Fibroblast of gingiva (primary cell): ENCODE measurements at regions not wholly inside any gene's neighbourhood (a gene's known extent, or its start where the extent isn't known, plus 50 kb on each side); places are given as distances from the start of the nearest gene placed in this dataset.
"Not testable (repeated sequence)": the region's sequence is repeated elsewhere in the genome, so short reads cannot be mapped to it uniquely, and the experiment has no call there.

Experiments used
- DNase-seq: peaks from one replicate; pipeline ENCODE4 v3.0.0-alpha.2; 2011; ENCODE audit warnings: low read depth

DNA sequence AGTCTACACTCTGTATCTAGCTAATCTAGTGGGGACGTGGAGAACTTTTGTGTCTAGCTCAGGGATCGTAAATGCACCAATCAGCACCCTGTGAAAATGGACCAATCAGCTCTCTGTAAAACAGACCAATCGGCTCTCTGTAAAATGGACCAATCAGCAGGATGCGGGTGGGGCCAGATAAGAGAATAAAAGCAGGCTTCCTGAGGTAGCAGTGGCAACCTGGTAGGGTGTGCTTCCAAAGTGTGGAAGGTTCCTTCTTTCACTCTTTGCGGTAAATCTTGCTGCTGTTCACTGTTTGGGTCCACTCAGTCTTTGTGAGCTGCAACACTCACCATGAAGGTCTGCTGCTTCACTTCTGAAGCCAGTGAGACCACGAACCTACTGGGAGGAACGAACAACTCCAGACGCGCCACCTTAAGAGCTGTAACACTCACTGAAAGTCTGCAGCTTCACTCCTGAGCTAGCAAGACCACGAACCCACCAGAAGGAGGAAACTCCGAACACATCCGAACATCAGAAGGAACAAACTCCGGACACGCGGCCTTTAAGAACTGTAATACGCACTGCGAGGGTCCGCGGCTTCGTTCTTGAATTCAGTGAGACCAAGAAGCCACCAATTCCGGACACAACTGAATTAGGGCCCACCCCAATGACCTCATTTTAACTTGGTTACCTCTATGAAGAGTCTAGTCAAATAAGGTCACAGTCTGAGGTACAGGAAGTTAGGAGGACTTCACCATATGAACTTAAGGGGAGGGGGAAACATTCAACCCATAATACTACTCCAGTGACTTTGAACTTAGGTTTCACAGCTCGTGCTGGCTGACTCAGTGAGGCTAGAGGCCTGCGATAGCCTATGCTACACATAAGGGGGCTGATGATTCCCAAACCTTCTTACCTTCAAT, 59.8 kb upstream of the LPGAT1 start:
- not testable (repeated sequence) for DNase-seq

DNA sequence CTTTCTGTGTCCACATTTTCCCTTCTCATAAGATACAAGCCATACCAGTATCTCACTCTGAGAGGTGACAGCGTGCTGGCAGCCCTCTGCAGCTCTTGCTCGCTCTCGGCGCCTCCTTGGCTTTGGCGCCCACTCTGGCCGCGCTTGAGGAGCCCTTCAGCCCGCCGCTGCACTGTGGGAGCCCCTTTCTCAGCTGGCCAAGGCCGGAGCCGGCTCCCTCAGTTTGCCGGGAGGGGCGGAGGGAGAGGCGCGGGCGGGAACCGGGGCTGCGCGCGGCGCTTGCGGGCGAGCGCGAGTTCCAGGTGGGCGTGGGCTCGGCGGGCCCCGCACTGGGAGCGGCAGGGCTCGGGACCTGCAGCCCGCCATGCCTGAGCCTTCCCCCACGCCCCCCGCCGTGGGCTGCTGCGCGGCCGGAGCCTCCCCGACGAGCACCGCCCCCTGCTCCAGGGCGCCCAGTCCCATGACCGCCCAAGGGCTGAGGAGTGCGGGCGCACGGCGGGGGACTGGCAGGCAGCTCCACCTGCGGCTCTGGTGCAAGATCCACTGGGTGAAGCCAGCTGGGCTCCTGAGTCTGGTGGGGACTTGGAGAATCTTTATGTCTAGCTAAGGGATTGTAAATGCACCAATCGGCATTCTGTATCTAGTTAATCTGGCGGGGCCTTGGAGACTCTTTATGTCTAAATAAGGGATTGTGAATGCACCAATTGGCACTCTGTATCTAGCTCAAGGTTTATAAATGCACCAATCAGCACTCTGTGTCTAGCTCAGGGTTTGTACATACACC, 58.9 kb upstream of the LPGAT1 start:
- DNase-seq: not testable (repeated sequence)

DNA sequence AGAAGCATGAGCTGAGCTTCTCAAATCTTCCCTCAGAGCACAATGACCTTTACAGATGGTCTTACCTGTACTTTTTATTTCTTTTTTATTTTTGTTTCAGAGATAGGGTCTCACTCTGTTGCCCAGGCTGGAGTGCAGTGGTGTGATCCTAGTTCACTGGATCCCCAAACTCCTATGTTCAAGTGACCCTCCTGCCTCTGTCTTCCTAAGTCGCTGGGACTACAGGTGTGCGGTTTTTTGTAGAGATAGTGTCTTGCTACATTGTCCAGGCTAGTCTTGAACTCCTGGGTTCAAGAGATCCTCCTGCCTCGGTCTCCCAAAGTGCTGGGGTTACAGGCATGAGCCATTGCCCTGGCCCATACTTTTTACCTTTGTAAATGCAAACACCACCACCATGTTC, 56.0 kb upstream of the LPGAT1 start:
- no peak for DNase-seq

DNA sequence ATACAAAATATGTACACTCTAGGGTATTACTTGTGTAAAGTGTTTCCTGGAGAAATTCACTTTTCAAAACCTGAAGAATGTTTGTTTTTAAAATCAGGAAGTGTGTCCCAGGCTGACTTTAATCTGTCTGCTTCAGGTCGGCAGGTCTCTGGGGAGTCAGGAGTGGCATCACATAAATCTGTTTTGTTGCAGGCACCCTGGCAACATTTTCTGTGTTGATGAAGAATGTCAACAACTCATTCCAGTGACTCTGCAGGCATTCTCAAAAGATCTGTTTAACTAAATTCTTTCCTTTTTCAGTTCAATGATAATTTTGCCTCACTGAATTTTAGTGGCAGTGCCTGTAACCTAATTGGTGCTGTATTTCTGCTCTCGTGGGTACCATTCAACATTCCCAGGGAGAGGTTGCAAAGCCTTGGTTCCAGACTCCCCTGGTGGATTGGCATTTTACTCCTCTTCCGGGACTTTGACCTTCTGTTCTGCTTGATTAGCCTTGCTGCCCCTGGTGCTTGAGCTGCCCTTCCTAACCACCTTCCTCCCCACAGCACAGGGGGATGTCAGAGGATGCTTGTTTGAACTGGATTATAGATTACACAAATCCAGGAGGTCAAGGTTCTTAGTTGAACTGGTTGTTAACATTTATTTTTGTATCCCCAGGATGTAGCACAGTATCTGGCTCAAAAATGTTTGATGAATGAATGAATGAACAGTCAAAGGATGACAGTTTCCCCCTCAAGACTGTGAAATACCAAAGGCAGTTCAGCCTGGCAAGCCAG, 55.4 kb upstream of the LPGAT1 start:
- DNase-seq: peak; percentile 13

DNA sequence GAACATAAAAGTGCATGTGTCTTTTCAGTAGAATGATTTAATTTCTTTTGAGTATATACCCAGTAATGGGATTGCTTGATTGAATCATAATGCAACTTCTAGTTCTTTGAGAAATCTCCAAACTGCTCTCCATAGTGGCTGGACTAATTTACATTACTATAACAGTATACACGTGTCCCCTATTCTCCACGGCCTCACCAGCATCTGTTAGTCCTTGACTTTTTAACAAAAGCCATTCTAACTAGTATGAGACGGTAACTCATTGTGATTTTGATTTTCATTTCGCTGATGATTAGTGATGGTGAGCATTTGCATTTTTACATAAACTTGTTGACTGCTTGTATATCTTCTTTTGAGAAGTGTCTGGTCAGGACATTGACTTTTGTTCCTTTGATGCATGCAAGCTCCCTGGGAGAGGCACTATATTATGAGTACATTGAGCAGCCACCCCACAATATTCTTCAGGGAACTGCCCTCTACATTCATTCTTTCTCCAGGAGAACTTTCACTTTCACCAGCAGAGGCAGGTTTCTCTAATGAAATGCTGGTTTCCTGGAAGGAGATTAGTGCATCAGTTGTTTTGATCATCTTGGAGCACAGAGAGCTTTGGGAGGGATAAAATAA, 51.9 kb upstream of the LPGAT1 start:
- DNase-seq: no peak
